ENCODE measurements at regions not wholly inside any gene's neighbourhood (a gene's known extent, or its start where the extent isn't known, plus 50 kb on each side); places are given as distances from the start of the nearest gene placed in this dataset.

GRCh38 chr5:171538681-171539080 is 119.2 kb downstream of the FGF18 start:
- WGBS (ENCODE audit: insufficient coverage): 74% methylated on average over 4 of the region's 4 CpGs
- ATAC-seq (ENCODE audit: low read depth) (no peak), DNase-seq (no peak)
- no peak overlapping the region for H3K27ac Mint-ChIP-seq
- TF ChIP-seq, protein P1, sequence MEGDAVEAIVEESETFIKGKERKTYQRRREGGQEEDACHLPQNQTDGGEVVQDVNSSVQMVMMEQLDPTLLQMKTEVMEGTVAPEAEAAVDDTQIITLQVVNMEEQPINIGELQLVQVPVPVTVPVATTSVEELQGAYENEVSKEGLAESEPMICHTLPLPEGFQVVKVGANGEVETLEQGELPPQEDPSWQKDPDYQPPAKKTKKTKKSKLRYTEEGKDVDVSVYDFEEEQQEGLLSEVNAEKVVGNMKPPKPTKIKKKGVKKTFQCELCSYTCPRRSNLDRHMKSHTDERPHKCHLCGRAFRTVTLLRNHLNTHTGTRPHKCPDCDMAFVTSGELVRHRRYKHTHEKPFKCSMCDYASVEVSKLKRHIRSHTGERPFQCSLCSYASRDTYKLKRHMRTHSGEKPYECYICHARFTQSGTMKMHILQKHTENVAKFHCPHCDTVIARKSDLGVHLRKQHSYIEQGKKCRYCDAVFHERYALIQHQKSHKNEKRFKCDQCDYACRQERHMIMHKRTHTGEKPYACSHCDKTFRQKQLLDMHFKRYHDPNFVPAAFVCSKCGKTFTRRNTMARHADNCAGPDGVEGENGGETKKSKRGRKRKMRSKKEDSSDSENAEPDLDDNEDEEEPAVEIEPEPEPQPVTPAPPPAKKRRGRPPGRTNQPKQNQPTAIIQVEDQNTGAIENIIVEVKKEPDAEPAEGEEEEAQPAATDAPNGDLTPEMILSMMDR (IDR thresholded peaks at IDR 0.05): no peak
- no peak for TF ChIP-seq EZH2 (IDR thresholded peaks at IDR 0.05; ENCODE audit: borderline replicate concordance, insufficient read depth, low read depth, low read length, poor library complexity, severe bottlenecking)
- no peaks in the 10 kb centered on the region for H3K9me3 Mint-ChIP-seq (ENCODE audit: insufficient read depth)
- Histone ChIP-seq H3K4me2 (replicated peaks; ENCODE audit: low read depth, low read length, poor library complexity, severe bottlenecking) (no peak overlapping the region), H3K4me1 (ENCODE audit: control insufficient read depth in 2 of 2, insufficient read depth in 2 of 2, low read length in 2 of 2) (no peaks in the 10 kb centered on the region), H3K79me2 (ENCODE audit: control insufficient read depth, insufficient read depth, low read length) (no peaks in the 10 kb centered on the region), H3K4me3 (ENCODE audit: control extremely low read depth in 1 of 5, extremely low read depth in 1 of 5, insufficient read depth in 1 of 5, low read depth in 2 of 5, low read length in 4 of 5) (no peak overlapping the region), H3K27me3 (replicated peaks in 1 of 4; ENCODE audit: control extremely low read depth in 1 of 4, control insufficient read depth in 3 of 4, insufficient read depth in 4 of 4, low read length in 3 of 4) (peaks cover 0 to 7% (median 0%) of the 10 kb centered on the region in 4 experiments), H3K9me3 (ENCODE audit: control extremely low read depth in 1 of 3, control insufficient read depth in 2 of 3, insufficient read depth in 1 of 3, low read length in 2 of 3) (peaks cover 0 to under 1% (median 0%) of the 10 kb centered on the region in 3 donors), H3K27ac (ENCODE audit: low read length in 2 of 2) (no peak overlapping the region), H3K36me3 (replicated peaks in 1 of 2; ENCODE audit: control extremely low read depth in 1 of 2, control insufficient read depth in 1 of 2, extremely low read depth in 1 of 2, insufficient read depth in 2 of 2, low read length in 1 of 2) (no peaks in the 10 kb centered on the region), H3K9ac (ENCODE audit: low read length) (no peak overlapping the region), H2AFZ (ENCODE audit: insufficient read depth, low read depth, low read length, poor library complexity, severe bottlenecking) (no peak overlapping the region), H4K20me1 (ENCODE audit: control insufficient read depth, insufficient read depth, low read length, poor library complexity, severe bottlenecking) (no peaks in the 10 kb centered on the region)
- H3K4me1 Mint-ChIP-seq: no peaks in the 10 kb centered on the region
- POLR2A ChIA-PET: no interaction called here
- CTCF ChIA-PET: no interaction called here
- intact Hi-C loops (cut with micrococcal nuclease): no loop called here
- H3K4me3 Mint-ChIP-seq: no peak overlapping the region
- peaks cover 37% of the 10 kb centered on the region for H3K27me3 Mint-ChIP-seq

DNA sequence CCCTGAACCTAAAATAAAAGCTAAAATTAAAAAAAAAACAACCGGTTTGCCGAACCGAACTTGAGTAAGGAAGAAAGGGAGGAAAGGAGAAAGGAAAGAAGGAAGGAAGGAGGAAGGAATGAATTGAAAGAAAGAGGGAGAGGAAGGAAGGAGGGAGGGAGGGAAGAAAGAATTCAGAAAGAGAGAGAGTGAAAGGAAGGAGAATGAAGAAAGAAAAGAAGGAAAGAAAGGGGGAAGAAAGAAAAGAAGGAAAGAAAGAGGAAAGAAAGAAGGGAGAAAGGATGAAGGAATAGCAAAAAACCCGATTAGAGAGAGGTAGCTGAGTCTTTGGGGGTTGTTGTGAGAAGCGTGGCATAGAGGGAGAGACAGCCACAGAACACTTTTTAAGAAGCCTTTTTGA is 121.4 kb downstream of the FGF18 start:
- Mint-ChIP-seq H3K27me3 (peaks cover 26% of the 10 kb centered on the region), H3K27ac (no peak overlapping the region), H3K9me3 (ENCODE audit: insufficient read depth) (no peaks in the 10 kb centered on the region), H3K4me1 (no peaks in the 10 kb centered on the region), H3K4me3 (no peak overlapping the region)
- ChIA-PET CTCF (no interaction called here), POLR2A (no interaction called here)
- Histone ChIP-seq H4K20me1 (ENCODE audit: control insufficient read depth, insufficient read depth, low read length, poor library complexity, severe bottlenecking) (no peaks in the 10 kb centered on the region), H3K9me3 (ENCODE audit: control extremely low read depth in 1 of 3, control insufficient read depth in 2 of 3, insufficient read depth in 1 of 3, low read length in 2 of 3) (peaks cover 0 to 3% (median 0%) of the 10 kb centered on the region in 3 donors), H3K27ac (ENCODE audit: low read length in 2 of 2) (no peak overlapping the region), H3K9ac (ENCODE audit: low read length) (no peak overlapping the region), H3K36me3 (replicated peaks in 1 of 2; ENCODE audit: control extremely low read depth in 1 of 2, control insufficient read depth in 1 of 2, extremely low read depth in 1 of 2, insufficient read depth in 2 of 2, low read length in 1 of 2) (no peaks in the 10 kb centered on the region), H3K4me1 (ENCODE audit: control insufficient read depth in 2 of 2, insufficient read depth in 2 of 2, low read length in 2 of 2) (no peaks in the 10 kb centered on the region), H2AFZ (ENCODE audit: insufficient read depth, low read depth, low read length, poor library complexity, severe bottlenecking) (no peak overlapping the region), H3K4me3 (ENCODE audit: control extremely low read depth in 1 of 5, extremely low read depth in 1 of 5, insufficient read depth in 1 of 5, low read depth in 2 of 5, low read length in 4 of 5) (no peak overlapping the region), H3K79me2 (ENCODE audit: control insufficient read depth, insufficient read depth, low read length) (no peaks in the 10 kb centered on the region), H3K27me3 (replicated peaks in 1 of 4; ENCODE audit: control extremely low read depth in 1 of 4, control insufficient read depth in 3 of 4, insufficient read depth in 4 of 4, low read length in 3 of 4) (peaks cover 0 to 7% (median 0%) of the 10 kb centered on the region in 4 experiments), H3K4me2 (replicated peaks; ENCODE audit: low read depth, low read length, poor library complexity, severe bottlenecking) (no peak overlapping the region)
- TF ChIP-seq, protein P1 (IDR thresholded peaks at IDR 0.05): no peak
- no peak for TF ChIP-seq EZH2 (IDR thresholded peaks at IDR 0.05; ENCODE audit: borderline replicate concordance, insufficient read depth, low read depth, low read length, poor library complexity, severe bottlenecking)
- DNase-seq: no peak
- intact Hi-C loops (cut with micrococcal nuclease): no loop called here
- WGBS (ENCODE audit: insufficient coverage): 92% methylated on average over 4 of the region's 5 CpGs
- ATAC-seq (ENCODE audit: low read depth): no peak
